NCI-H1092 treated with DMSO at 0.1 percent for 48 hours (cell line): ENCODE measurements at regions not wholly inside any gene's neighbourhood (a gene's known extent, or its start where the extent isn't known, plus 50 kb on each side); places are given as distances from the start of the nearest gene placed in this dataset.

Experiments
- DNase-seq: peaks from one replicate; lab custom pipeline; 2025; lab: John Stamatoyannopoulos, UW

GRCh38 chr20:6956056-6956455 lies 188.6 kb downstream of the BMP2 start:
- no peak for DNase-seq

- no peak for DNase-seq
These were observed 189.1 kb downstream of the BMP2 start for GRCh38 chr20:6956574-6956973.

- DNase-seq: no peak
These were observed 192.4 kb downstream of the BMP2 start for GRCh38 chr20:6959900-6960312.

DNA sequence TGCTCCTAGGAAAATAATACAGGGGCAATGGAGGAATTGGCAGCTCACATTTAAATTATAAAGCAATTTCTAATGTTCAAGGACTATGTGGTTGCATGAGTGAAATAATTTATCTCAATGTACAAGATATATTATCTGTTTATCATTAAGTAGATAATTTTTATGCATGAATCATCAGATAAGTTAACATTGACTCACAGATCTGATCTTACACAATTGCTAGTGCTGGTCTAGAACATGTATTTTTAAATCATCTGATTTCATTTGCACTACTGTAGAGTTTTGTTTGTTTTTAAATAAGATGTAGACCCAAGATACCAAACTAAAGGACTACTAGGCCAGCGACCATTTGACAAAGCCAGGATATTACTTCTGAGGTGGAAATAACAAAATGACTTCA lies 199.2 kb downstream of the BMP2 start:
- no peak for DNase-seq

DNA sequence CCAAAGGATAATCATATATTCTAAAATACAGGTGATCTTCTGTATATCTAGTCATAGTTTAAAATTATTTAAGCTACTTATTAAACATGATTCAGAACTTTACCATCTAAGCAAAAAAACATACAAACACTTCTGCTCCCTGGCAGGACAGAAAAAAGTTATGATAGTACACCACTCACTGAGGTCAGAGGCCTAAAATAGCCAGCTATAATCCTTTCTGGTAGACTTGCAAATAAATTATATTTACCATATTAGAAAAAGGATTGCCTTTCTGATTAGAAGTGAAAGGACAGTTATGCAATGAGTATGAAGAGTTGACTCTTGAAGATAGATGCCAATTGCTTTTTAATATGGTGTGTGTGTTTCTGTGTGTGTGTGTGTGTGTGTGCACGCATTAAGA lies 207.4 kb downstream of the BMP2 start:
- DNase-seq: no peak

DNA sequence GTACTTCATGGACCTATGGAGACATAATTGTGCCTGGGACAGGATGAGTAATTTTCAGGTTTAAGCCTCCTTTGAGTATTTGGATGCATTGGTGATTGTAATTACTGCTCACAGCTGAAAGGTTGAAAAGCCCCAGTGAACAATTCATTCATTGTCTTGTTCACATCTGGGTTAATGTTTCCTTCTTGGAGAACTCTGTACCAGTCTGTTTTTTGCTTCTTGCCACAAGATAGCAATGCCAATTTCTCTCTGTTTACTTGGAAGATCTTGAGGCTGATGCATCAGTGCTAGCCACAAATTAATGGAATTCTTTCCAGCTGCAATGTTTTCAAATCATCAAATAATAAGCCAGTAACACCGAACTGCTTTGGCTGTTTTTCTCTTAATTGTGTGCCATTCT lies 207.8 kb downstream of the BMP2 start:
- no peak for DNase-seq

DNA sequence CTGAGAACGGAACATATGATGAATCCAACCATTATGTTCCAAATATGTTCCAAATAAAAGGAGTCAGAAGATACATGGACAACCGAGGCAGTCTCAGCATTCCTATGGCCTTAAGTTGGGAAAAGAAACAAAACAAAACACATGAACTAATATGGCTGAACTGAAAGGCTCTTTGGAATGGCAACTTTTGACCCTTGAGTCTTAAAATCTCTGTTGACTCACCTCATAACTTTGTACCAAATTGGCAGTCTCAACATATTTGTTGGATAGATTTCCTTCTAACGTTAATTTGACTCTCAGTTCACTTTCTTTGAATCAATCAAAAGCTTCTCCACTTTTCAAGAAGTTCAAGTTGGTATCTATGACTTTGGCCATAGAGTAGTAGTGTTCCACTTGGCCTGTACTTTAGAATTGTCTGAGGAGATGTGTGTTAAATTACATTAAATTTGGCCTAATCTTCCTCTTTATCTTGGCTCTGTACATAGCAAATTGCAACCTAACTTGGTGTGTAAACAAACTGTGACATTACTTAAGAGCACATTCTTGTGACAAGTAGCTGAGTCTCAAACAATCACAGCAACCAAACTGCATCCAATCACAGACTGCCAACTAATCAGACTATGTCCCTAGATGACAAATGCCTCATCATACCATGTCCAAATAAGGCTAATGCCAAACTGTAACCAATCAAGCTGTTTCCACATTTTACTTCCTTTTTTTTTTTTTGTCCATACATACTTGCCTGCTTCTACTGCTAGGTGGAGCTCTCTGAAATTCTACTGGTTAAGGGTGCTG lies 208.8 kb downstream of the BMP2 start:
- DNase-seq: no peak

DNA sequence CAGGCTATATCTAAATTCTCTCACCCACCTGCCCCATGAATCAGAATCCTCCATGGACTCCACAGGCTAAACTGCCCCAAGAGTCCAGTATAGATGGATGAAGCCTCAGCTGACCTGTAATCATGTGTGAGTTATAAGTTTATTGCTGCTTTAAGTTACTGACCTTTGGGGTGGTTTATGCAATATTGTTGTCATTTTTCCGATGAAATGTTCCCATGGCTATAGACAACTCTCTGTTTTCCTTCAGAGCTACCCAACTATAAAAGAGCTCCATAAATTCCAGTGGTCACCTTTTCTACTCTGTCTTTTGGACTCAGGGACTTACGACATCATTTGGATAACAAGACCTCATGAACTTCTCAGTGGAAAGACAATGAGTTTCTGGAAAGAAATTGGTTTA lies 212.1 kb downstream of the BMP2 start:
- DNase-seq: no peak

DNA sequence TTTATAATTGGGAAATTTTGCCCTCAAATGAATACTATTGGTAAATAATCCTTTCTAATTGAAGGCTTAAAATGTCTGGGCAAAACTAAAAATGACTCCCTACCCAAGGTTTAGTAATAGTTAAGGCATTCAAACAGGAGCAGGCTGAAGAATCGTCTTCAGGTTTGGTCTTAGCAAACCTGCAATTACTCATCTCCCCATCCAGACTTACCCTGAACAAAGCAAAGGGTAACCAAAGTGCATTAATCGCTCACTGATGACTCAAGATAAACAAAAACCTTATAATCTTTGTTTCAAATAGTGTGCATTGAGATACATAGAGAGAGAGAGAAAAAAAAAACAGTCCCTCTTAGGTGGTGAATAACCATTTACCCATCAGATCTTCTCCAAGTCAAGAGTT lies 225.5 kb downstream of the BMP2 start:
- no peak for DNase-seq

GRCh38 chr20:6993511-6993910 lies 226.0 kb downstream of the BMP2 start:
- DNase-seq: no peak

GRCh38 chr20:6994452-6994851 lies 227.0 kb downstream of the BMP2 start:
- no peak for DNase-seq

DNA sequence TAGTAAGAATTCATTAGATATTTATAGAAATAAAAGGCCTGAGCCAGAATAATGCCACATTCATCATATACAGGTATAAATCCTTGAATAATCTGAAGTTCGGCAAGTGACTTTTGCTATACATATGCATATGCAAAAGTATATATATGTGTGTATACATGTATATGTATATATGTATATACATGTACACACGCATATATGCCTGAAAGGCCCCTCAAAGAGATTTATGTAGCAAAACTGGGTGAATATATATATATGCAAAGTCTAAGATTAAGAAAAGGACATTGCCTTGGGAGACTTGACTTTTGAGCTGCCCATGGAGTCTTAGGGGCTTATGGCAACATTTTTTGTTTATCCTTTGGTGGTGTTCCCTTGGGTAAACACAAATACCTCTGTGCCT lies 231.4 kb downstream of the BMP2 start:
- no peak for DNase-seq

DNA sequence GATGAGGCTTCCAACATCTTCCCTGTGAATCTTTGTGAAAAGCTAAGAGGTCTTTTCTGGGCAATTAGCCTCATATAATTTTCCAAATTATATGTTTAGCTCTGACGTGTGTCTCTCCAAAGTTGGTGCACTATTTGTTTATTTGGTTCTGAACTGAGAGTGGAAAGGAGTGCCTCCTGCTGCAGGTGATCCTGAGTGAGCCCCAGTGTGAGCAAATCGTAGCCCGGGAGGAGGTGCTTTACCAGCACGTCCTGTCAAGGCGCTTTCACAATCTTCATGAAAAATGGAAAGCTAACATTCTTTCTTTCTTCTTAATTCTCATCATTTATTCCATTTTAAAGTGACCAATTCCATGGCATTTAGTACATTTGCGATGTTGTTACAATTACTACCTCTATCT lies 231.9 kb downstream of the BMP2 start:
- no peak for DNase-seq

GRCh38 chr20:7003598-7003997 lies 236.1 kb downstream of the BMP2 start:
- DNase-seq: no peak

DNA sequence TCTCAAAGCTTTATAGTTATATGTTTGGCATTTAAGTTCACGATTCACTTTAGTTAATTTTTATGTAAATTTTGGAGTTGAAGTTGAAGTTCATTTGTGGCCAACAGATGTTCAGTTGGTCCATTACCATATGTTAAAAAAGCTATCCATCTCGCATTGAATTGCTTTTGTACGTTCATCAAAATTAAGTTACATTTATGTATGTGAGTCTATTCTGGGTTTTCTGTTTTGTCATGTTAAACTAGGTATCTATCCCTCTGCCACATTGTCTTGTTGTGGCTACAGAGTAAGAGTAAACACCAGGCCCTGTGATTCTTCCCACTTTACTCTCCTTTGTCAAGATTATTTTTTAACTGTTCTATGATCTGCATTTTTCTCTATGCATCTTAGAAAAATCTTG lies 237.3 kb downstream of the BMP2 start:
- no peak for DNase-seq

DNA sequence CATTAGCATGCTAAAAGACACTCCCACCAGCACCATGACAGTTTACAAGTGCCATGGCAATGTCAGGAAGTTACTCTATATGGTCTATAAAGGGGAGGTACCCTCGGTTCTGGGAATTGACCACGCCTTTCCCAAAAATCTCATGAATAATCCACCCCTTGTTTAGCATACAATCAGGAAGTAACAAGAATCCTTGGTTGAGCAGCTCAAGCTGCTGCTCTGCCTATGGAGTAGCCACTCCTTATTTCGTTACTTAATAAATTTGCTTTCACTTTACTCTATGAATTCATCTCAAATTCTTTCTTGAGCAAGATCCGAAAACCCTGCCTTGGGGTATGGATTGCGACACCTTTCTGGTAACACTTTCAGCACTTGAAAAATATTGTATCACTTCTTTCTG lies 243.0 kb downstream of the BMP2 start:
- DNase-seq: no peak

DNA sequence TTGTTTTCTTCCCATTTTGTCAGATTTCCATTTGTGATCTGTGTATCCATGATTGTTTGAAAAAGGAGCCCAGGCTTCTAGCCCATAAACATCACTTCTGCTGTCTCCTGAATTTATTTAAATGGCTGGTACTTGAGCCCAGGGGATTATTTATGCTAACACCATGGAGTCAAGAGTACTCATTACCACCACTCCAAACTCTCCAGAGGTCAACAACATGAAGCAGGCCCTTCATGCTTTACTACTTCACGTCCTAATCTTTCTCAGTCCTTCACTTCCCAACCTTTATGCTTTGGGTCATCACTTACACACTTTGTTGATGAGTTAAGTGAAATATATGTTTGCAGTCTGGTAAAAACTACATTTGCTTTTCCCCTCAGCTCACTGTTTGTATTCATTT lies 247.8 kb downstream of the BMP2 start:
- DNase-seq: peak; percentile 28

GRCh38 chr20:7022597-7022996 lies 255.1 kb downstream of the BMP2 start:
- no peak for DNase-seq

DNA sequence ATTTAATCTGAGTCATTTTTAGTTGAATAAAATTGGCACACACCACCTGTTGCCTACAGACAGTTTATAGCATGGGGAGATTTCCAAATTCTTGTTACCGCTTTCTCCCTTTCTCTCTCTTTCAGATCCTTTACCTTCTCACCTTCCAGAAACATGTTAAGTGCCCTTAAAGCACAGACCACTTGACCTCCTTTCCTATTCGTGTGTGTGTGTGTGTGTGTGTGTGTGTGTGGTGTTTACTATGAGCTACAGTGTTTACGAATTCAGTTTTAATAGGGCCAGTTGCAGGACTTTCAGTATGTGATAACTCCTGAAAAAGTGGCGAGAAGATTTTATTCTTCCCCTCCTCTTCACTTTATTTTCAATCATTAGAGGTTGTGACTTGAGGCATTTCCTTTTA lies 258.1 kb downstream of the BMP2 start:
- no peak for DNase-seq

GRCh38 chr20:7029019-7029418 lies 261.5 kb downstream of the BMP2 start:
- peak; percentile 1 for DNase-seq

DNA sequence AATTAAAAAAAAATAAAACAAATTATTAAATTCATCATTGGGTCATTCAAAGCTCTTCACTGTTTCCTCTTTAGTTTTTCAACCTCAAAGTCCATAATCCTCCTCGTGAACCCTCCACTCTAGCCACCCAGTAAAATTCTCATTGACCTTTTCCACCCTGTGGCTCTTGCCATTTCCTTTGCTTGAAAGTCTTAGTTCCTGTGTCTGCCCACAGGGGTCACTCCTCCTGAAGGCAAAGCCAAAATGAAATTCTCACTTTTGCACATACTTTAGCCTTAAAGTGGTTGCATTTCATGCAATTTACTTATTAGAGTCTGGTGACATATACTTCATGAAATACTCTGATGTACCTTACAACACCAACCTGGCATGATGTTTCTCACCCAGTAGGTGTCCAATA lies 263.7 kb downstream of the BMP2 start:
- no peak for DNase-seq

DNA sequence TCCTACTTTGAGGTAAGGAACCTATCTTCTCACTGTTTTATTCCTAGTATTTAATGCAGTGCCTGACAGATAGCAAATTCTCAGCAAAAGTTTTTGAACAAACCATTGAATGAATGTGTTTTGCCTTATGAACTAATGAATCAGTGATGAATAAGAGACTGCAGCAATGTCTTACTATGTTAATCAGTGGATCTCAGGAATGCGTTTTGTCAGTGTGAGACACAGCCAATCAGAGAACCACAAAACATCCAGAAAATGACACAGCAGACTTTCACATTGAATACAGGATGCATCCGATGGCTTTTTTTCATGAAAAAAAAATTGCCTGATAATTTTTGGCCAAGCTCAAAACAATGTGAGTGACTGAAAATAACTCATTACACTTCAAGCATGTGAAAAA lies 270.5 kb downstream of the BMP2 start:
- no peak for DNase-seq

DNA sequence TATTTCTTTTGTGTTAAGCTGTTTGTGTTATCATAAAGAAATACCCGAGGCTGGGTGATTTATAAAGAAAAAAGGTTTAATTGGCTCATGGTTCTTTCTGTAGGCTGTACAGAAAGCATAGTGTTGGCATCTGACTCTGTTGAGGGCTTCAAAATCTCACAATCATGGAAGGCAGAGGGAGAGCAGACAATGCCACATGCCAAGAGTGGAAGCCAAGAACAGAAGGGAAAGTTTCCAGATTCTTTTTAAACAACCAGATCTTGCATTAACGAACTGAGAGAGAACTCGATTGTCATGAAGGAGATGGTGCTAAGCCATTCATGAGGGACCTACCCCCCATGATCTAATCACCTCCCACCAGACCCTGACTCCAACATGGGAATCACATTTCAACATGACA lies 290.1 kb downstream of the BMP2 start:
- DNase-seq: no peak

GRCh38 chr20:7078804-7079203 lies 311.3 kb downstream of the BMP2 start:
- no peak for DNase-seq
